ENCODE measurements at regions not wholly inside any gene's neighbourhood (a gene's known extent, or its start where the extent isn't known, plus 50 kb on each side); places are given as distances from the start of the nearest gene placed in this dataset.
"Not testable (repeated sequence)": the region's sequence is repeated elsewhere in the genome, so short reads cannot be mapped to it uniquely, and the experiment has no call there.

DNA sequence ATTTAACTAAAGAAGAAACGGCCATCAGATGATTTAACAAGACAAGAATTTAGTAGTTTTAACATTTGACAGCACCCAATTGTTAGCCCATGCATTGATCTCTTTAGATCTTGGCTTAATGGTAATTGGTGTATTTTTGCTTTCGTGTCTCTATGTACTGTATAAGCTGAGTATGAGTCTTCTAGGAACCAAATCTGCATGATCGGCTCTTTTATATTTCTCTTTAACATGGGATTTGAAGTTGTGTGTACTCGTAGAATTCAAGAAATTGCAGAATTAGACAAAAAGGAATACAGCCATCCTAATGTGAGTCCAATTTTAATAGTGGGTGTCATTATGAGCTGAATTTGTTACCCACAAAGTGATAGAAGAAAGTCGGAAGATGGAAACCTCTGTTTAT lies 438.9 kb upstream of the WWC1 start:
- no peak for DNase-seq

DNA sequence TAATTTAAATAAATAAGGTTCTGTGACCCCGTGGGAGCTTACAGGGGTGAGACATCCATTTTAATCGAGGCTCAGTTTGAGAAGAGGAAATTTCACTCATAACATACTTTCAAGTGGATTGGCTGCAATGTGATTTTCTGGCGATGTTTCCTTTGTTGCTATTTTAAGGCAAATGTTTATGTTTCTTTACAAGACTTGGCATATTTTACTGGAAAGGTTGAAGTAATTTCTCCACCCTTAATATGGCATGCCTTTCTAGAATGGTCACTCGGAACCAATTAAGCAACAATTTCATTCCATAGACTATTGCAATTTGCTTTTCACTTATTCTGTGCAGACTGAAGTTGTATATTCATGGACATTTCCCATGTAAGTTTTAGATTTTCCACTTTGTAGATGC lies 438.0 kb upstream of the WWC1 start:
- DNase-seq, result no peak

DNA sequence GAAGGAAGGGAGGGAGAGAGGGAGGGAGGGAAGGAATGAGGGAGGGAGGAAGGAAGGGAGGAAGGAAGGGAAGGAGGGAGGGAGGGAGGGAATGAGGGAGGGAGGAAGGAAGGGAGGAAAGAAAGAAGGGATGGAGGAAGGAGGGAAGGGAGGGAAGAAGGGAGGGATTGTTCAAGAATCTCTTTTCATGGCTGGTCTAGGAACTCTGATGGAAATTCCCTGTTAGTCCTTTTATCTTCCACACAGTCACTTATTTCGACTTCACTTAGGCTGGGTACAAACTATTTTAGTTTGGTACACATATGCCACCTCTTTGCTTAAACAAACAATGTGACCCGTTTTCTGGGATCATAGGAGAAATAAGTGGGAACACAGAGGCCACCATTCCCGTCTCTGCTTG lies 435.6 kb upstream of the WWC1 start:
- DNase-seq, result no peak

DNA sequence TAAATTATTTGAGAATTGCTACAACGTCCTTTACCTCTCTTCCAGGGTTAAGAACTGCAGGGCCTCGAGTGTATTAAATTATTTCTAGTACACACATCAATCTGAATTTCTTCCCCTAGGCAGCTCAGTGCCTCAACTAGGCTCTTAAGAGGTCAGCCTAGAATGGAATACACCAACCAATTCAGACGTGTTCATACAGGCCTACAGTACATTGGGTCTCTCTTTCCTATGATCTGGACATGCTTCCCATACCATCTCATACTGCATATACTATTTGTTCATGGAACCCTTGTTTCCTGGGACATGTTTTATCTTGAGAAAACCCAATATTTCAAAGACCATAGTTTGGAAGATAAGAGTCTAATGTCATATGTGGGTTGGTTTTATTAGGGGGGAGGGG lies 434.1 kb upstream of the WWC1 start:
- no peak for DNase-seq

DNA sequence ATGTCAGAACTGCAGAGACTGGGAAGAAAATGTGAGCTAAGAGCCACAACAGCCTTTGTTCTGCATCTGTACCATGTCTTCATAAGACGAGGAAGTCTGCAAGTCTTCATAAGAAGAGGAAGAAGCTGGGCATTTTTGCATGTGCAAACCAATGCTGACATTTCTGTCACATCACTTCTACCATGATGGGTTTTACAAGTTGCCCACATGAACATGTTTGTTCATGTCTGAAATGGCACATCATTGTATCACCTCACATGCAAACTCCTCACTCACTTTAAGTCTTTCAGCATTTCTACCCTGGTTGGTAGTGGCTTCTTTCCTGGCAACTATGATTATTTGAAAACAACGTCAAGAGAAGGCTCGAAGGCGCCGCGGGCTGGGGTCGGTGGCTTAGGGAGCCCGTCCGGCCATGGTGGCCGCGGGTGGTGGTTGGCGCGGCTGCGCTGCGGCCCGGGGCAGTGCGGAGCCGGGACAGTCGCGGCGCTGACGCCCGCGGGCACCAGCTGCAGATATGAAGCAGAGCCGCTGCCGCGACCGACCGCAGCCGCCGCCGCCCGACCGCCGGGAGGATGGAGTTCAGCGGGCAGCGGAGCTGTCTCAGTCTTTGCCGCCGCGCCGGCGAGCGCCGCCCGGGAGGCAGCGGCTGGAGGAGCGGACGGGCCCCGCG lies 433.1 kb upstream of the WWC1 start:
- DNase-seq, result not testable (repeated sequence)

DNA sequence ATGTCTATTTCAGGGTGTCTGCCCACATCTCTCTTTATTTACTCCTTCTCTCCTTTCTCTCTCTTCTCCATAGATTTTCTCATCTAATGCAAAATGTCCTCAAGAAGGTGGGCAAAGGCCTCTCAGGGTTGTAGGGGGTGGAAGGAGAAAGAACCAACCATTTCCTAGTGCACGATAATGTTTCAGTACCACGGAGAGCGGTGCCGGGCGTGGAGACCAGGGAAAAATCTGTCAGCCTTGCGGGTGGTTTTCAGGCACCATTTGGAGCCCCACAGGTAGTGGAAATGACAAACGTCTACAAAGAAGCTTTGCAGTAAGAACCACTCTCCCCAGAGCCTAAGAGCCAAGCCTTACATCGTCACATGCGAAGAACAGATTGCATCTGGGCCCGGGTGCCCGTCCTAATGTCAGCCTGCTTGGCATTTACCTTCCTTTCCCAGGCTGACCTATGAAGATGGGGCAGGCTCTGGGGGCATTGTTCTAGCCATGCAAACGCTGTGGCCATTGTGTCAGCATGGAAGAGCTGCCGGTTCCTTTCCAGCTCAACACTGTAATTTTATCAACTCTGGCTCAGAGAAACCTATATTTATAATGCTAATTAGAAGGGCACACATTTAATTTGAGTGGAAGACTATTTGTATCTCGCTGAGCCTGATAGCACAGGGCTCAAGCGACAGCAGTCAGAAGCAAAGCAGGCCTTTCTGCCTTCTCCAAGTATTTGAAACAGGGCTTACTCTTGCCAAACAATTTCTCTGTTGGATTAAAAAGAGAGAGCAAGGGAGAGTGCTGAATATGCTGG lies 430.1 kb upstream of the WWC1 start:
- no peak for DNase-seq

DNA sequence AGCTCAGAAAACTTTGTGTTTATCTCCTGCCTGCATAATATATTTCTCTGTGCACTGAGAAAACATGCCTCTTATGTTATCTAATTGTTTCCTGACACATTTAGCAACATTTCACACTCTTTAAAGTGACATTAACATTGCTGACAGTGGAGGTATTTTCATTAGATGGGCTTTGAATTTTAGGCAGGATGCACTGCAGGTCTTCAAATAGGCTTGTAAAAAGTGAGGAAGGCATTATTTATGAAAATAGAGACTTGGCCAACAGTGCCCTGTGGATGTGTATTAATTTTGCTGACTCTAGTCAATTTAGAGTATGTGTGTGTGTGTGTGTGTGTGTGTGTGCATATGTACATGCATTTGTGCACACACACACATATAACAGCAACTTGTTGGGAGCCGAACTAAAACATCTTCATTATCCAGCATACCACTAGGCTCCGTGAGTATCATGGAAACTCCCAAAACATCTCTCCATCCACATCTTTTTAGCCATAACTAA lies 429.5 kb upstream of the WWC1 start:
- DNase-seq, result no peak

DNA sequence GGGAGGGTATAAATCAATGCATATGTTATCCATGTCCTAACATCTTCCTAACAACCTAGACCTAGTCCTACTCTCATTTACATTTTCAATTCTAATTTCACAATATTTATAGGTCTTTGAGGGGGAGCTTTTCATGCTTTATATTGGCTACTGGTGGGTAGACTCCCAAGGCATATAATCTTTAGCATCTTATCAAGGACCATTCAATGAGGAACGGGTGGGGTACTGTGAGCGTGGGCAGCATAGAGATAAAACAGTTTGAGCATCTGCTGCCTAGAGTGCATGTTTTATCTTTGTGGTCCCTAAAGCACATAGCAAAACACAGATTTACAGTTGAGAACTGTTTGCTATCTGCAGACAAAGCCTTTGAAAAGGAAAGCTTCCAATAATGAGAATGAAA lies 427.6 kb upstream of the WWC1 start:
- no peak for DNase-seq

DNA sequence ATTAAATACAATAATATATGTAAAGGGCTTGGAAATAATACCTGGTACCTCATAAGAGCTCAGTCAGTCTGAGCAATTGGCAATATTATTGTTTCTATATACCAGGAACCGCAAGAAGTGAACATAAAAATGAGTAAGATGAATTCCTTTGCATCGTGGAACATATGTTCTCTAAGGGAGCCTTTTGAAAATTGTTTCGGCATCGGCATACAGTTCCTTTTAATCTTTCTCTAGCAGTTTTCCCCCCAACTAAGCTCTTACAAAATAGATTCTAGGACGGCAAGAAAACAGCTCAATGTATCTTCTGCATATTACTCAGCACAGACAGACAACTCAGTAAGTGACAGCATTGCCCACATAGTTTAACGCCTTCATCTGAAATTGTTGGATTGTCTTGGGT lies 426.6 kb upstream of the WWC1 start:
- DNase-seq, result no peak

DNA sequence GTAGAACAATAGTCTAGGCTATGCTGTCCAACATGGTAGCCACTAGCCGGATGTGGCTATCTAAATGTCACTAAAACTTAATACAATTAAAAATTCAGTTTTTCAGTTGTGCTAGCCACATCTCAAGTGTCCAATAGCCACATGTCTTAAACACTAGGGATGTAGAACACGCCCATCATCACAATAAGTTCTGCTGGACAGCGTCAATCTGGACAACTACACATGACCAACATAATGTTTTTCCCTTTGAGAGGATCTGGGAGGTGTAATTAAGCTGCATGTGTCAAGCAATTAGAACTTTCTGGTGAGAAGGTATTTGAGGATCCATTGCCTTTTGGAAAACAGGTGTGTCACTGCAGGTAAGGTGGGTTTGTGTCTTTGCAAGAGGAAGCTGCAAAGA lies 424.6 kb upstream of the WWC1 start:
- no peak for DNase-seq

DNA sequence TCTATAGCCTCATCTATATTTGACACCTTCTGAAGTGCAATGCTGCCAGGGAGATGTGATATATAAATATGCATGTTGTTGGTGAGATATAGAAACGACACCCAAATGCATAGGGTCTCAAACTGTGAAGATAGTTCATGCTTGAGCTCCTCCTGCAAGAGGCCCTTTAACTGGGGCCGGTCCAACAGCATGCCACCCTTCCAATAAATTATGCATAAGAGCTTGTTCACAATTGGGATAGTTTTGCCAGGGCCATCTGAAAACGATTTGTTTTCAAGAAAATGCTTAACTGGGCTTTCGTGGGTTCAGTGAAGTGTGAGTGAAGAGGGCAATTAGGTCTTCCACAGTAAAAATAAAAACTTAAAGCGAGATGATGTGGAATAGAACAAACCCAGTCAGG lies 424.2 kb upstream of the WWC1 start:
- no peak for DNase-seq

DNA sequence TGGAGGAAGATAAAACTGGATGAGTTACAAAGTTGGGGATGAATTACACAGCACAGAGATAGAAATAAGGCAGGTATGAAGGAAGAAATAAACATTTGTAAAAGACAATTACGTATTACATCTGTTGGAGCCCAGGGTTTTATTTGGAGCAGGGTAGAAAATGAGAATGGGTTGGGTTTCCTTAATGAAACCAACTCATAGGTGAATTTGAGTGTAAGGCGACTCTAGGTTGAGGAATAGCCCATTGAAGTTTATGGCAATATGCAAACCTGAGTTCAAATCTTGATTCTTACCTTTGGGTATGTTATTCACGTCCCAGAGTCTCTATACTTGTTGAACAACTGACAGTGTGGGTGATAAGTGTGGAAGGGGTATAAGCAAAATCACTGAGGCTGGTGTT lies 422.3 kb upstream of the WWC1 start:
- no peak for DNase-seq

DNA sequence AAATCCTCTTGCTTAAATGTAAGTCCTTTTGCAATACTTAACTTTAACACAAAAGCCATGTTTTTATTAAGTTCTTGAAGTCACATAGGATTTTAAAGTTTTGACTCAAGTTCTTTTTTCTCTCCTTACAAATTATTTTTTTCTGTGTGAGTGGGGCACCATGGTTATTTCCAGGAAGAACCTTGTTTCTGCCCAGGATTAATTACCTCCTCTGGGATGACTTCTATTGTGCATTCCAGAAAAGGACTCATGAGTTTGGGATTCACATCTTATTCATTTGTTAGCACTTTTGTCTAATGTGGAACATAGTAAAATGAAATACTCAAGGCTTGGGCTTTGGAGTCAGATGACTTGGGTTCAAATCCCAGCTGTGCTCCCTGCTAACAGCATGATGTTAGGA lies 421.4 kb upstream of the WWC1 start:
- DNase-seq, result no peak

DNA sequence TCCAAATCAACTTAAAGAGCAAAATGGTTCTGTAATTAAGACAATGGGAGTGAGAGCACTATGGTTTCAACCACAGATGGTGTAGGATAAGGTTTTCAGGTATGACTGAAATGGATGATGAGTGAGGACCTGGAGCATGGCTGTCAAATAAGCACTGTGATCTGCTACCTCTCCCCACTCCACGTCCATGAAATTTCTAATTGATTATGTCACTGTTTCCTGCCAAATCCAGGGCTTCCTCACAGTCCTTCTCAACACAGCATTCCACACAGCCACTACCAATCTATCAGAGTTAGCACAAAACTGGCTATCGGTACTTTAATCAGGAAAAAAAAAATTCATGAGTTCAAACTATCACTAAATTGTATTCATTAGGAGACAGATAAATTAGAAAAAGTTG lies 420.4 kb upstream of the WWC1 start:
- DNase-seq, result no peak

DNA sequence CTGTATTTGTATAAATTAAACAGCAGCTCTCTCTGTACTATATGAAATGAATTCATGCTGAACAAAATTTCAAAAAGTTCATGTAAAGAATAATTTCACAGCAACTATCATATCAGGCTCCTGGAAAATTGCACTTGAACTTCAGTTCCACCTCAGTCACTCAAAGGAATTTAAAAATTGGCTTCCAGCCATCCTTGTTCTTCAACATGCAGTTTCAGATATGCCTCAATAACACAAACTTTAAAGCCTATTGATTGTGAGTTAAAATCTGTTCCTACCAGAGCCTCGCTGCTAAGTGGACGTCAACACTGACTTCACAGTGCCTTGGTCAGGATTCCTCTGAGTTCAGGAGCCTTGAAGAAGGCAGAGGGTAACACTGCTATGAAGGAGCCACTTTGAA lies 418.7 kb upstream of the WWC1 start:
- DNase-seq, result no peak

DNA sequence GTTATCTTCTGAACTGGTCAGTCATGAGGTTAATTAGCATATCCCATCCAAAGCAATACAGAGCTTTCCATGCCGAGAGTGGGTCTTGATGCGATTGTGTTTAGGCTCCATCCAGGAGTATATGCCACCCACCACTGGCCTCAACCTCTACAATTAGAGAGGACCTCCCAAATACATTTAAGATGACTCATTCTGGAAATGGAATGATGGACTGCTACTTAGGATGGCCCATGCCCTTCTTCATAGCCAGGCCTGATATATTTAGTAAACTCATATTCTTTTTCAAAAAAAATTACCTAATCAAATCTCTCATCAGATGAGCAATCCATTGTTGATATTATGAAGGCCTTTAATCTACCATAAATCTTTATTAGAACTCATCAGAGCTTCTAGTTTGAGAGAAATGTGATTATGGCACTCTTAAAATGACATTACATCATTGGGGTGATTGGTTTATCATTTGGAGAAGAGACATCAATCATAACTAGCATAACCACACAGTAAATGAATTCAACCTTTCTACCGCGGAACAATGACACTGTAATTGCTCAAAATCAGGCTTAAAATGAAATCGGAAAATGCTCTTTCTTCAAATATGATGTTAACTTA lies 414.2 kb upstream of the WWC1 start:
- no peak for DNase-seq

DNA sequence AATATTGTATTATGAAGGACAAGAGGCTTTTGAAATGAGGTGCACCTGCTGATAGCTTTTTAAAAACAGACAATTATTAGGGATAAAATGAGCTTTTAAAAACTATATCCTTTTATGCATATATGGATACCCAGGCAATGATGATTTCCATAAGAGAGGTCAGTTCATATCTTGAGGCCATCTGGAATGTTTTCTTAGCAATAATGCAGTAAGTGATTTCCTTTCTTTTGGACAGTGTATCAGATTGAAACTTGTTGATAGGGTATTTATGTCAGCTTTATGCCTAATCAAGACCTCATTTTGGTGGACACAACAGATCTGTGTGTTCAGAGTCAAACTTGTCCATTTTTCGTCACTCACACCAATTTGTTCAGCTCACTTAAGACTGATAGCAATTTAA lies 413.5 kb upstream of the WWC1 start:
- no peak for DNase-seq

DNA sequence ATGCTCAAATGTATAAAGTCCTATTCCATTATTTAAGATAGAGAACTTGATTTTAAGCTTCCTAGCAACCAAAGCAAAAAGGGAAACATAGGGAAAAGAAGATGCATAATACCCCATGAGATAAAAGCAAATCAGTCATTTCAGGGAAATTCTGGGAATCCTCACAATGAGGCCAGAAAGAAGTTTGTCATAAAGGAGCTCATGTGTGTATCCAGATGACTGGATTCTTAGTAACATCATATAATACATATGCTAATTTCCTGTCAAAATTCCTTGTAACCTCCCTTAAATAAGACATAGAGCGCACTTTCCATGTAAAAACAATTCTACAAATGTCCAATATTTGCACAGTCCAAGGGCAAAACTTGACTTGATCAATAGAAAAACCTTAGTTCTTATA lies 411.0 kb upstream of the WWC1 start:
- no peak for DNase-seq

DNA sequence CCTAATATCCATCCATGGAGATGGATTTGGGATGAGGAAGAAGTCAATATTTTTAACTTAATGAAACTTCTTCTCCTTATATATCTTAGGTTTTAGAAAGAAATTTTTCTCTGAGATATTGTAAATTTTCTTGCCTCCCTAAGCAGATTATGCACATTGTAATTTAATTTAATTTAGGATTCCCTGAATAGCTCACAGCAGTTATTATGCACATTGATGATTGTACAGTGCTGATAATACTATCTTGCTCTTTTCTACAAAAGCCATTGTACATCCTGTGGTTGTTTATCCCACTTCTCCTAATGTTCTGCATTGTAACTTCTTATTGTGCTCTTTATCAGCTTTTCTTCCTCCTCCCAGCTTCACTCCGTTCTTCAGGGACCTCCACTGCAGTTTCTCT lies 410.4 kb upstream of the WWC1 start:
- no peak for DNase-seq

DNA sequence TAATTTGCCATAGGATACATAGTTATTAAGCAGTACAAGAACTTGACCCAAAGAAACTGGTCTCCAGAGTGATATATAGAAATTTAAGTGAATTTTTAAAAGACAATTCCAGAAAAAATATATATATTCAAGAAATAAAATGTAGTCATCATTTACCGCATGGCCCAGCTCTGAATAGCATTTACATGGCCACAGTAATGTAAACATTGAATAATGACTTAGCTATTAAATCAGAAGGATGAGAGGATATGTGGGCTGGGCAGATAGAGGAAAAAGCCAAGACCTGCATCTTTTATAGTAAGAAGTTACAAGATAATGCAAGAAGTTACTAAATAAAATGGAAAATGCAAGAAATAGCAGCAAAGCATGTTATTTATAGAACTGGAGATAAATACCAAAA lies 405.2 kb upstream of the WWC1 start:
- DNase-seq, result no peak

DNA sequence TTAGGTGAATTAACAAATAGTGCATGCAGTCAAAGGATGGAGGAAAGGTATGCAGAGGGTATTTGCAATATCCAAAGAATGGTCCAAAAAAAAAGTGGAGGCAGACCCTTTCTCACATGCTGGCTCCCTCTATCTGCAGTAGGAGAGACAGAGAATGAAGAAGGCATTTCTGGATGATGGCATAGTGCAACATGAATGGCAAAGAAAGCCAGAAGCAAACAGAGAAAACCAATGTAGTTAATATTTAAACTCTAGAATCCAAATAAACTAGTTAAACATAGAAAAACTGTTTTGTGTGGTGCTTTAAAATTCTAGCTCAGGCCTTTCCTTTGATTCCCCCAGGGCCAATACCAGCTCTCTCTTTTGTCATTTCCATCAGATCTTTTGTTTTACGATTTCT lies 403.1 kb upstream of the WWC1 start:
- DNase-seq, result no peak

DNA sequence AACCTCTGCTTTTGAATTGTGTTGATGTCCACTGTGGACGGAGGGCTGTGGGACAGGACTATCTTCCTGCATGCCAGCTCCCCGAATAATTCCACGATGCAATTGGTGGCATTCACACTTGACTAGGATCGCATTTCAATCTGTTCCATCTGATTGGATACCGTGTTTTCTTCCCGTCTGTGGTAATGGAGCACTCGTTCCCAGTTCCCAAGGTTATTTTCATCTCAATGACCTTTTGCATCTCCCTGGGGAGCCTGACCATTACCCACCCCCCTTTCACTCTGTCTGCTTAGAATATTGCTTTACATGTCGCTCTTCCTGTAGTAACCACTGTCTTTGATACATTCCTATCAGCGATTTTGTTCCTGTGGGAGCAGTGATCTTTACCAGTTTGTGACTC lies 402.2 kb upstream of the WWC1 start:
- no peak for DNase-seq

DNA sequence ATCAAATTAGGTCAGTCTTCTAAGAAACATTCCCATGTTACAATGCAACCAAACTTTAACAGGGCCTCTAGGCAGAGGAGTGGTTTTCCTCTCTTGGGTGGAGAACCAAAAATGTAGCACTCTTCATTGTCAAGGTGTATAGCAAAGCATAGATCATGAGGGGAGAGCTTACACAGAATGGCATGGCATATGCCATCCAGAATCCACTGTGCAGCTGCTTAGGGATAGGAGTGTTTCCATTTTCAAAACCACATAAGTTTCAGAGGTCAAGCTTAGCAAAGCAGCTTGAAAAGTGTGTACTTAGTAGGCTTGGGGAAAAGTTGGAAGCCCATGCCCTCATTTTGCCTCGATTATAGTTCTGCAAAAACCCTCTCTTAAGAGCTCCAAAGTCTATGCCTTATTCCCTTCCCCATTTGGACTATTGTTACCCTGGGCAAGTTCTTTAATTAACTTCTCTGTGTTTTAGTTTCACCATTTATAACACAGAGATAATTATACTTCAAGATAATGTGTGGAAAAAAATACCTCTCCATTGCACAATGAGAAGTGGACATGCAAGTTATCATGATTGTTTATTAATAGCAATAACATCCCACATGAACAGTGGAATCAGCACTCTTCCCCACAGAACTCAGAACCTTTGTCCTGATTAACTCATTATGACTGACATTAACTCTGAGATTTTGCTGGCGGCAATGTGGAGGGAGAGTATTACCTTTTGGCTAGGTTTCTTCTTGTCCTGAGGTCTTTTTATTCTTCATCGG lies 398.9 kb upstream of the WWC1 start:
- no peak for DNase-seq

DNA sequence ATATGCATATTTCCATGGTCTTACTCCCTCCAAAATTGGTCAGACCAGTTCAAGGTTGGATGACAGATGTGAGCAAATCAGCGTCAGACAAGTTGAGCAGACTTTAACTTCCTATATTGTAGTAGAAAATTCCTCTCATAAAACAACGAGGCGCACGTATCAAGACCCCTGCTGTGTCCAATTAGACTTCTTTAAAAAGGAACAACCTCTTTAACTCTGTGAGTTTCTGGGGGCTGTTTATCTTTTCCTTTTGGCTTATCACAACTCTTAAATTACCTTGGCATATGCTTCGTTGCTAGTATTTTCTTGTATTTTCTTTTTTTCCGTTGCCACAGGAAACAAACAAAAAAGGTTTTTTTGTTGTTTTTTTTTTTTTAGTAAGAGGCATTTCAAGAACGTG lies 398.2 kb upstream of the WWC1 start:
- no peak for DNase-seq

Measured in SIG-M5 (cell line).